ENCODE measurements at regions not wholly inside any gene's neighbourhood (a gene's known extent, or its start where the extent isn't known, plus 50 kb on each side); places are given as distances from the start of the nearest gene placed in this dataset.

DNA sequence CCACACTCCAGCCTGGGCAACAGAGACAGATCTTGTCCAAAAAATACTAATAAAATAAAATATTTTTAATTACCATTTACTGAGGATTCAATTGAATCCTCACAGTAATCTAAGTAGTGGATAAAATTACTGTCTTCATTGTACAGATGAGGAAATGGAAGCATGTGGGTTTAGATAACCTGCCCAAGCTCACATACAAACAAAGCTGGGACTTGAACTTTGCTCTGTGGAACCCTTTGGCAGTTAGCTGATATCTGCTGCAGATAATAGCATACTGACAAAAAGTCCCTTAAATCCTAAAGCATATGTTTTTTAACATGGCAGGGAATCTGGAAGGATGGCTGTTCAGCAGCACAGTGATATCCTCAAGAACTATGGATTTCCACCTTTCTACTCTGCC is 130.9 kb upstream of the MROH9 start:
- no peak for TF ChIP-seq TAF1 (IDR thresholded peaks at IDR 0.05; ENCODE audit: low read depth)
- TF ChIP-seq EP300 (IDR thresholded peaks at IDR 0.05; ENCODE audit: borderline replicate concordance), result no peak
- TF ChIP-seq, protein P1, sequence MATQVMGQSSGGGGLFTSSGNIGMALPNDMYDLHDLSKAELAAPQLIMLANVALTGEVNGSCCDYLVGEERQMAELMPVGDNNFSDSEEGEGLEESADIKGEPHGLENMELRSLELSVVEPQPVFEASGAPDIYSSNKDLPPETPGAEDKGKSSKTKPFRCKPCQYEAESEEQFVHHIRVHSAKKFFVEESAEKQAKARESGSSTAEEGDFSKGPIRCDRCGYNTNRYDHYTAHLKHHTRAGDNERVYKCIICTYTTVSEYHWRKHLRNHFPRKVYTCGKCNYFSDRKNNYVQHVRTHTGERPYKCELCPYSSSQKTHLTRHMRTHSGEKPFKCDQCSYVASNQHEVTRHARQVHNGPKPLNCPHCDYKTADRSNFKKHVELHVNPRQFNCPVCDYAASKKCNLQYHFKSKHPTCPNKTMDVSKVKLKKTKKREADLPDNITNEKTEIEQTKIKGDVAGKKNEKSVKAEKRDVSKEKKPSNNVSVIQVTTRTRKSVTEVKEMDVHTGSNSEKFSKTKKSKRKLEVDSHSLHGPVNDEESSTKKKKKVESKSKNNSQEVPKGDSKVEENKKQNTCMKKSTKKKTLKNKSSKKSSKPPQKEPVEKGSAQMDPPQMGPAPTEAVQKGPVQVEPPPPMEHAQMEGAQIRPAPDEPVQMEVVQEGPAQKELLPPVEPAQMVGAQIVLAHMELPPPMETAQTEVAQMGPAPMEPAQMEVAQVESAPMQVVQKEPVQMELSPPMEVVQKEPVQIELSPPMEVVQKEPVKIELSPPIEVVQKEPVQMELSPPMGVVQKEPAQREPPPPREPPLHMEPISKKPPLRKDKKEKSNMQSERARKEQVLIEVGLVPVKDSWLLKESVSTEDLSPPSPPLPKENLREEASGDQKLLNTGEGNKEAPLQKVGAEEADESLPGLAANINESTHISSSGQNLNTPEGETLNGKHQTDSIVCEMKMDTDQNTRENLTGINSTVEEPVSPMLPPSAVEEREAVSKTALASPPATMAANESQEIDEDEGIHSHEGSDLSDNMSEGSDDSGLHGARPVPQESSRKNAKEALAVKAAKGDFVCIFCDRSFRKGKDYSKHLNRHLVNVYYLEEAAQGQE (IDR thresholded peaks at IDR 0.05; ENCODE audit: low read depth), result no peak
- no peak for TF ChIP-seq CREB1 (IDR thresholded peaks at IDR 0.05; ENCODE audit: low read depth)
- no peak for TF ChIP-seq NFIC (IDR thresholded peaks at IDR 0.05)
- TF ChIP-seq, protein P2, sequence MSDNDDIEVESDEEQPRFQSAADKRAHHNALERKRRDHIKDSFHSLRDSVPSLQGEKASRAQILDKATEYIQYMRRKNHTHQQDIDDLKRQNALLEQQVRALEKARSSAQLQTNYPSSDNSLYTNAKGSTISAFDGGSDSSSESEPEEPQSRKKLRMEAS (IDR thresholded peaks at IDR 0.05), result no peak
- TF ChIP-seq TEAD4 (IDR thresholded peaks at IDR 0.05), result no peak
- no peak for TF ChIP-seq RAD21 (IDR thresholded peaks at IDR 0.05; ENCODE audit: low read depth)
- no peak for TF ChIP-seq YY1 (IDR thresholded peaks at IDR 0.05; ENCODE audit: low read depth)
- TF ChIP-seq TCF12 (IDR thresholded peaks at IDR 0.05; ENCODE audit: low read depth), result no peak
- no peak for TF ChIP-seq FOXM1 (IDR thresholded peaks at IDR 0.05; ENCODE audit: borderline replicate concordance, low read depth)
- no peak for TF ChIP-seq EGR1 (IDR thresholded peaks at IDR 0.05)
- TF ChIP-seq ZBTB7A (IDR thresholded peaks at IDR 0.05; ENCODE audit: low read depth), result no peak
- TF ChIP-seq CEBPB (IDR thresholded peaks at IDR 0.05), result no peak

All from Ishikawa (cell line).